ENCODE measurements at regions not wholly inside any gene's neighbourhood (a gene's known extent, or its start where the extent isn't known, plus 50 kb on each side); places are given as distances from the start of the nearest gene placed in this dataset.
"Not testable (repeated sequence)": the region's sequence is repeated elsewhere in the genome, so short reads cannot be mapped to it uniquely, and the experiment has no call there.

DNA sequence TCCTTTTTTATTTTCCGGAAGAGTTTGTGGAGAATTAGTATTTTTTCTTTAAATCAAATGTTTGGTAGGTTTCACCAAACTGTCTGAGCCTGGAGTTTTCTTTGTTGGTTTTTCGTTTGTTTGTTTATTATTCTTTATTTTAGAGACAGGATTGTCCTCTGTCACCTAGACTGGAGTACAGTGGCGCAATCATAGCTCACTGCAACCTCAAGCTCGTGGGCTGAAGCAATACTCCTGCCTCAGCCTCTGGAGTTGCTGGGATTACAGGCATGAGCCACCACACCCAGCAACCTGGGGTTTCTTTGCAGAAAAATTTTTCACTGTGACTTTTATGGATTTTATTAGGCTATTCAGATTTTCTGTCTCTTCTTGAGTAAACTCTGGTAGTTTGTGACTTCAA is 120.2 kb upstream of the LOC128125822 start:
- H3K36me3 Mint-ChIP-seq: peaks cover 1% of the 10 kb centered on the region
- peaks cover 0 to 2% (median 0%) of the 10 kb centered on the region in 3 donors for H3K4me1 Mint-ChIP-seq
- no peak overlapping the region for H3K27ac Mint-ChIP-seq
- H3K9me3 Mint-ChIP-seq: no peaks in the 10 kb centered on the region
- H3K27me3 Mint-ChIP-seq: no peaks in the 10 kb centered on the region
- H3K4me3 Mint-ChIP-seq: no peak overlapping the region

DNA sequence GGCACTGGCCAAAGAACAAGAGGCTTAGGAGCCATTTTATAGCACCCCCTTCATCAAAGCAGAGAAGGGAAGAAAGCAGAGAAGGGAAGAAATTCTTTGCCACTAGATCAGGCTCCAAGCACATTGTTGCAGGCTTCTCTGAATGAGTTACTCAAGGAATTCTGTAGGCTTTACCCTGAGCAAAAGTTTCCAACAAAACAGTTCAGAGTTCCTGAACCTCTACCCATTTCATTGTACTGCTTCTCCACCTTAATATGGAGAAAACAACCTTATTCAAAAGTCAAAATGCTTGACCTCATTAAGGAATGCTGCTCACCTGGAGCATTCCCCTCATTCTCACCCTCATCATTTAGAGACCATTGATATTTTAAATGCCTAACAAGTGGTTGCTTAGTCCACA is 115.5 kb upstream of the LOC128125822 start:
- no peak overlapping the region for H3K27ac Mint-ChIP-seq
- H3K27me3 Mint-ChIP-seq: peaks cover 2% of the 10 kb centered on the region
- no peaks in the 10 kb centered on the region for H3K4me1 Mint-ChIP-seq
- H3K9me3 Mint-ChIP-seq: no peaks in the 10 kb centered on the region
- H3K4me3 Mint-ChIP-seq: no peak overlapping the region
- no peaks in the 10 kb centered on the region for H3K36me3 Mint-ChIP-seq

DNA sequence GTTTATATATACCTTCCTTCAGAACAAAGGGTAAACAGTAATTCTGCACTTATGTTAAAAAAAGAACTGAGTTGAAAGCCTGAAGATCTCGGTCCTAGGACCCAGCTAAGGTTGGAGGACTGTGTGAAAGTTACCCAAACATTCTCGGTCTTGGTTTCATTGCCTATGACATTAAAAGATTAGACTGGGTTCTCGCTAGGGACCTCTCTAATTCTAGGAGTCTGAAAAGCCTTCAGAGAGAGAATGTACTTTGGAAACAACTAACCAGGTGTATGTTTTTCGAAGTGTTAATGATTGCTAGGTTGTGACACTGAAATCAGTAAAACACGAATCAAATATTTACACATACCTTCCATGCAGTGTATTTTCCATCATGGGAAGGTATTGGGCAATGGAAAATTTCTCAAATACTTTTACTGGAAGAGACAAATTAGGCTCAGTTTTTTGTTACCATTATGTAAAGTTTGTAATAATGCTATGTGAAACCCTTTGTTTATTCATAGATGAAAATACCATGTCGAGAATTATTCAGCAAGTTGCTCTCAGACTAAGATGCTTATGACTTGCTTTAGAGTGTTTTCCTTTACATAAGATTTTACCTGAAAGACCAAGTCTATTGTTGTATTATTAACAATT is 113.7 kb upstream of the LOC128125822 start:
- Mint-ChIP-seq H3K4me1 (no peaks in the 10 kb centered on the region), H3K4me3 (no peak overlapping the region), H3K9me3 (no peaks in the 10 kb centered on the region), H3K36me3 (no peaks in the 10 kb centered on the region), H3K27ac (no peak overlapping the region), H3K27me3 (peaks cover 2% of the 10 kb centered on the region)

DNA sequence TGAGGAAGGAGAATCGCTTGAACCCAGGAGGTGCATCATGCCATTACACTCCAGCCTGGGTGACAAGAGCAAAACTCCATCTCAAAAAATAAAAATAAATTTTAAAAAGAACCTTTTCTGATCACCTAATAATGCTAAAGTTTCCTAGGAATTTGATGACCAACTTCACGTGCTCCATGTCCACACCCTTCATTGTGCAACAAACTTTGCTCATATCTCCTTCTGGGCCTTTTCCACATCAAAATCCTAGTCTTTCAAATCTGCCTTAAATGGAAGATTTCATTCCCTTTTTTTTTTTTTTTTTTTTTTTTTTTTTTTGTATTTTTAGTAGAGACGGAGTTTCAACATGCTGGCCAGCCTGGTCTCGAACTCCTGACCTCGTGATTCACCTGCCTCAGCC is 112.5 kb upstream of the LOC128125822 start:
- peaks cover 2% of the 10 kb centered on the region for H3K27me3 Mint-ChIP-seq
- no peaks in the 10 kb centered on the region for H3K36me3 Mint-ChIP-seq
- no peaks in the 10 kb centered on the region for H3K4me1 Mint-ChIP-seq
- no peaks in the 10 kb centered on the region for H3K9me3 Mint-ChIP-seq
- H3K4me3 Mint-ChIP-seq: no peak overlapping the region
- no peak overlapping the region for H3K27ac Mint-ChIP-seq

DNA sequence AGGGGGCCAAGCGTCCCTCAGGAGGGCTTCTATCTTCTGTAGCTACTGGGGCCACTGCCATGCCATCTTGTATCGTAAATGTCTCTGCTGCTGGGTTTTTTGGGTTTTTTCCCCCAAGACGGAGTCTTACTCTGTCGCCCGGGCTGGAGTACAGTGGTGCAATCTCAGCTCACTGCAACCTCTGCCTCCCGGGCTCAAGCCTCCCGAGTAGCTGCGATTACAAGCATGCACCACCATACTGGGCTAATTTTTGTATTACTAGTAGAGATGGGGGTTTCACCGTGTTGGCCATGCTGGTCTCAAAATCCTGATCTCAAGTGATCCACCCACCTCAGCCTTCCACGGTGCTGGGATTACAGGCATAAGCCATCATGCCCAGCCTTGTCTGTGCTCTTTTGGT is 111.3 kb upstream of the LOC128125822 start:
- no peaks in the 10 kb centered on the region for H3K9me3 Mint-ChIP-seq
- H3K27ac Mint-ChIP-seq: no peak overlapping the region
- no peaks in the 10 kb centered on the region for H3K36me3 Mint-ChIP-seq
- H3K4me3 Mint-ChIP-seq: no peak overlapping the region
- H3K4me1 Mint-ChIP-seq: no peaks in the 10 kb centered on the region
- H3K27me3 Mint-ChIP-seq: peaks cover 2% of the 10 kb centered on the region

DNA sequence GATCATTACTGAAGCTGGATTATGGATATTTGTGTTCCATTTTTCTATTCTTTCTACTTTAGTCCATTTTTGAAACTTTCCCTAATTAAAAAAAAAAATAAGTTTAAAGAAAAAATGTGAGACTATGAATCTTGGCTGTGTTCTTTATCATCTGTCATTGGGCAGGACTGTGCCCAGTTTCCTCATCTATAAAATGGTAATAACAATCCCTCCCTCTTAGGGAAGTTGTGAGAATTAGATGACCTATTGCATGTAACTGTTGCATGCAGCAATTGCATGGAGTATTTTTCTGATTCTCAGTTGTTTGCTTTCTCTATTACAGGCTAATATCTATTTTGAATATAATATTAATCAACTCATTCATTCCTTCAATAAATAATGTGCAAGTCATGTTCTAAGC is 108.2 kb upstream of the LOC128125822 start:
- H3K27me3 Mint-ChIP-seq: peaks cover 2% of the 10 kb centered on the region
- H3K4me1 Mint-ChIP-seq: no peaks in the 10 kb centered on the region
- H3K4me3 Mint-ChIP-seq: no peak overlapping the region
- H3K36me3 Mint-ChIP-seq: no peaks in the 10 kb centered on the region
- H3K9me3 Mint-ChIP-seq: peaks cover 0 to 2% (median 0%) of the 10 kb centered on the region in 3 donors
- H3K27ac Mint-ChIP-seq: no peak overlapping the region

DNA sequence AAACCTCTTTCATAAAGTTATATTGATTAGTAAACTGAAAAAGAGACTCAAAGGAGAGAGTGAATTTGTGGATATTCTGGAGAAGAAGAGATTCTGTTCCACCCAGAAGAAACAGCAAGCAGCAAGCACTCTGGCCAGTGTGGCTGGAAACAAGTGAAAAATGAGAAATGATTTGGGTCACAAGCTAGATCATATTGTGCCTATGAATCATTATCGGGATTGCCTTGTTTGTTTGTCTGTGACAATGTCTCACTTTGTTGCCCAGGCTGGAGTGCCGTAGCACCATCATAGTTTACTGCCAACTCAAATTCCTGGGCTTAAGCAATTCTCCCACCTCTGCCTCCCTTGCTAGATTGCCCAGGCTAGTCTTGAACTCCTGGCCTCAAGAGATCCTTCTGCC is 106.5 kb upstream of the LOC128125822 start:
- no peaks in the 10 kb centered on the region for H3K4me1 Mint-ChIP-seq
- peaks cover 0 to 2% (median 0%) of the 10 kb centered on the region in 3 donors for H3K9me3 Mint-ChIP-seq

DNA sequence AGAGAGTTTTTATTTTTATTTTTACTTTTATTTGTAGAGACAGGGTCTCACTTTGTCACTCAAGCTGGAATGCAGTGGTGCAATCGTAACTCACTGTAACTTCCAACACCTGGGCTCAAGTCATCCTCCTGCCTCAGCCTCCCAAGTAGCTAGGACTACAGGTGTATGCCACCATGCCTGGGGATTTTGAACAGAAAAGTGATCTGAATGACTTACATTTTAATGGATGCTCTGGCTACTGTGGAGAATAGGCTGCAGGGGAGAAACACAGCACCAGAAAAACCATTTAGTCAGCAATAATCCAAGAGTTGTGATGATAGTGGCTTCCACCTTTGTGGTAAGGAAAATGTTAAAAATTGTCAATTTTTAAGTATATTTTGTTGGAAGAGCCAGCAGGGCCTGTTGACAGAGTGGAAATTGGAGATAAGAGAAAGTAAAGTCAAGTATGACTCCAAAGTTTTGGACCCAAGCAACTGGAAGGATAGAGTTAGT is 106.0 kb upstream of the LOC128125822 start:
- Mint-ChIP-seq H3K4me3 (no peak overlapping the region), H3K27ac (peak overlapping the region in 1 of 3 donors; percentile 46), H3K9me3 (peaks cover 0 to 2% (median 0%) of the 10 kb centered on the region in 3 donors), H3K4me1 (no peaks in the 10 kb centered on the region), H3K36me3 (no peaks in the 10 kb centered on the region), H3K27me3 (peaks cover under 1% of the 10 kb centered on the region)

More for the DNA sequence above, 106.5 kb upstream of the LOC128125822 start:
- Mint-ChIP-seq H3K4me3 (no peak overlapping the region), H3K27ac (no peak overlapping the region), H3K27me3 (peaks cover 2% of the 10 kb centered on the region), H3K36me3 (no peaks in the 10 kb centered on the region)

DNA sequence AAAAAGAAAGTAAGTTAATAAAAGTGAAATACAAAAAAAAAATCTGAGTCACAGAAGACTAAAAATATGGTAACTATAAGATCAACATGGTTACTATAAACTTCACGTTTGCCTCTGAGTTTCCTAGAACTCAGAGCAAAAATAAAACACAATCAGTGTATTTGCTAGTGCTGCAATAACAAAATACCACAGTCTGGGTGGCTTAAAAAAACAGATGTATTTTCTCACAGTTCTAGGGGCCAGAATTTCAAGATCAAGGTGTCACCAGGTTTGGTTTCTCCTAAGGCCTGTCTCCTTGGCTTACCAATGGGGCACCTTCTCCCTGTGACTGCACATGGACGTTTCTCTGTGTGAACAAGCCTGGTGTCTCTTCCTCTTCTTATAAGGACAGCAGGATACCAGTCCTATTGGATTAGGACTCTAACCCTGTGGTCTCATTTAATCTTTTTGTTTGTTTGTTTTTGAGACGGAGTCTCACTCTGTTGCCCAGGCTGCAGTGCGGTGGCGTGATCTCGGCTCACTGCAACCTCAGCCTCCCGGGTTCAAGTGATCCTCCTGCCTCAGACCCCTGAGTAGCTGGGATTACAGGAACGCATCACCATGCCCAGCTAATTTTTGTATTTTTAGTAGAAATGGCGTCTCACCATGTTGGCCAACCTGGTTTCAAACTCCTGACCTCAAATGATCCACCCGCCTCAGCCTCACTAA is 104.9 kb upstream of the LOC128125822 start:
- H3K36me3 Mint-ChIP-seq: no peaks in the 10 kb centered on the region
- no peak overlapping the region for H3K27ac Mint-ChIP-seq
- peaks cover 0 to 6% (median 2%) of the 10 kb centered on the region in 3 donors for H3K9me3 Mint-ChIP-seq
- H3K4me3 Mint-ChIP-seq: no peak overlapping the region
- H3K27me3 Mint-ChIP-seq: no peaks in the 10 kb centered on the region
- no peaks in the 10 kb centered on the region for H3K4me1 Mint-ChIP-seq

DNA sequence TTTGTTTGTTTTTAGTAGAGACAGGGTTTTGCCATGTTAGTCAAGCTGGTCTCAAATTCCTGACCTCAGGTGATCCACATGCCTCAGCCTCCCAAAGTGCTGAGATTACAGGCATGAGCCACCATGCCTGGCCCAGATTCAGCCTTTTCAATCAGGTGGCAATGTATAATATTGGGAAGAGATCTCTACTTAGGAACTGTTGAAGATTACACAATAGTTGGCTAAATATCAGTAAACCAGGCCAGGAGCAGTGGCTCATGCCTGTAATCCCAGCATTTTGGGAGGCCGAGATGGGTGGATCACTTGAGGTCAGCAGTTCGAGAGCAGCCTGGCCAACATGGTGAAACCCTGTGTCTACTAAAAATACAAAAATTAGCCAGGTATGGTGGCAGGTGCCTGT is 101.1 kb upstream of the LOC128125822 start:
- not testable (repeated sequence) for H3K27me3 Mint-ChIP-seq, H3K36me3 Mint-ChIP-seq, H3K4me3 Mint-ChIP-seq, H3K4me1 Mint-ChIP-seq, H3K9me3 Mint-ChIP-seq
- H3K27ac Mint-ChIP-seq: peak overlapping the region in 1 of 3 donors; percentile 63

DNA sequence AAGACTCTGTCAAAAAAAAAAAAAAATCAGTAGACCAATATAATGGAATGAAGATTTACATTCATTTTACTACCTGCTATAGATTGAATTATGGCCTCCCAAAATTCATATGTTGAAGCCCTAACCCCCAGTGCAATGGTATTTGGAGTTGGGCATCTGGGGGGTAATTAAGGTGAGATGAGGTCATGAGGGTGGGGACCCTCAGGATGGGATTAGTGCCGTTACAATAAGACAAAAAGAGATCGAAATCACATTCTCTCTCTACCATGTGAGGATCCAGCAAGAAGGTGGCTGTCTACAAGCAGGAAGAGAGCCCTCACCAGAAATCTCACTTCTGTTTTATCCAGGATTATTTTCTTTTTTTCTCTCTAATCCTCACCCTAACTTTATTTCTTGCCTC is 100.6 kb upstream of the LOC128125822 start:
- no peak overlapping the region for H3K4me3 Mint-ChIP-seq

DNA sequence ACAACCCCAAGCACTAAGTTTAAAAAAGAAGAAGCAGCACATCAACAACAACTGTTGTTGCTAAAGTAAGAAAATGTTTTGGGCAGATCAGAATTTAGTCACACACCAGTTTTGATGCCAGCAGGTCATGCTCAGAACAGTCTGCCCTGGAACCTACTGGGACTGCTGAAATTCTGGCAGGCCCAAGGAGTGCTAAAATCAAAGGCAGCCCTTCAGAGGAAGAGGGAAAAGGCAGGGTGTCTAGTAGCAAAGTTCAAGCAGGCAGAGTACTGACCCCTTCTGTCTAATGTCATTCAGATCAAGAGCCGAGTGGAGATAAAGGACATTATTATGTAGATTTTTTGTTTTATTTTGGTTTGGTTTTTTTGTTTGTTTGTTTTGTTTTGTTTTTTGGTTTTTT is 96.6 kb upstream of the LOC128125822 start:
- Mint-ChIP-seq H3K27ac (no peak overlapping the region), H3K9me3 (peaks cover 0 to 6% (median 0%) of the 10 kb centered on the region in 3 donors), H3K4me3 (no peak overlapping the region), H3K4me1 (peaks cover 0 to 2% (median 0%) of the 10 kb centered on the region in 3 donors), H3K36me3 (no peaks in the 10 kb centered on the region), H3K27me3 (no peaks in the 10 kb centered on the region)

More for the DNA sequence above, 100.6 kb upstream of the LOC128125822 start:
- Mint-ChIP-seq H3K27me3 (no peaks in the 10 kb centered on the region), H3K36me3 (no peaks in the 10 kb centered on the region), H3K27ac (no peak overlapping the region), H3K4me1 (no peaks in the 10 kb centered on the region), H3K9me3 (peaks cover 0 to 6% (median 0%) of the 10 kb centered on the region in 3 donors)

DNA sequence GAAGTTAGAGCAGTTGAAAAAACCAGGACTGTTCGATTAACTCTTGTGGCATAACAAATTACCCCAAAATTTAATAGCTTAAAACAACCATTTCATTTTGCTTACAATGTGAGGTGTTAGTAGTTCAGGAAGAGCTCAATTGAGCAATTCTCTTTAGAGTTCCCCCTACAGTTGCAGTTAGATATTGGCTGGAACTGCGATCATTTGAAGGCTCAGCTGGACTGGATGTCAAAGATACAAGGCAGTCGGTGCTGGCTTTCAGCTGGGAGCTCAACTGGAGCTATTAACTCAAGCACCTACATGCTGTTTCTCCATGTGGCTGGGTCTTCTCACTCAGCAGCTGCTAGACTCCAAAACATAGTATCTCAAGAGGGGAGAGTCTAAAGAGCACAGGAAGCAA is 96.0 kb upstream of the LOC128125822 start:
- no peaks in the 10 kb centered on the region for H3K27me3 Mint-ChIP-seq
- H3K4me1 Mint-ChIP-seq: peaks cover 0 to 2% (median 0%) of the 10 kb centered on the region in 3 donors
- H3K36me3 Mint-ChIP-seq: no peaks in the 10 kb centered on the region
- H3K9me3 Mint-ChIP-seq: peaks cover 0 to 6% (median 0%) of the 10 kb centered on the region in 3 donors
- H3K4me3 Mint-ChIP-seq: no peak overlapping the region
- H3K27ac Mint-ChIP-seq: no peak overlapping the region

DNA sequence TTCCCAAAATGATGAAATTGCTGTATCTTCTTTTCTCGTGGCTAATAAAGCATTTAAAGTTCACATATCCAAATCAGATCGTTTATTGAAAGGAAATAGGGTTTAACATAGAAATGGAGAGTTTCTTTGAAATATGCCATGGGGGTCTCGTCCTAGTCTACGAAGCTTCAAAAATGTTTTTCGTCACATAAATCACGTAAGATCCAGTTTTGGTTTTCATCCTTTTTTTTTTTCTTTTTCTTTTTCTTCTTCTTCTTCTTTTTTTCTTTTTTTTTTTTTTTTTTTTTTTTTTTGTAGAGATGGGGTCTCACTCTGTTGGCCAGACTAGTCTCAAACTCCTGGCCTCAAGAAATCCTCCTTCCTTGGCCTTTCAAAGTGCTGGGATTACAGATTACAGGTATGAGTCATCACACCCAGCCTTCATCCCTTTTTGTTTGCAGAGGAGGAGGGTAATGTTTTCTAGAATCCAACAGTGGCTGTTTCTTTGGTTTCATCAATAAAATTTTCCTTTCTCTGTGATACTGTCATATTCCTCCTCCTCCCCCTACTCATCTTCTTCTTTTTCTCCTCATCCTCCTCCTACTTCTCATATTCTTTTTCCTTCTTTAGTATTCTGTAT is 94.7 kb upstream of the LOC128125822 start:
- Mint-ChIP-seq H3K36me3 (no peaks in the 10 kb centered on the region), H3K9me3 (no peaks in the 10 kb centered on the region), H3K4me1 (peaks cover 0 to 2% (median 0%) of the 10 kb centered on the region in 3 donors), H3K27ac (no peak overlapping the region), H3K27me3 (no peaks in the 10 kb centered on the region), H3K4me3 (no peak overlapping the region)

DNA sequence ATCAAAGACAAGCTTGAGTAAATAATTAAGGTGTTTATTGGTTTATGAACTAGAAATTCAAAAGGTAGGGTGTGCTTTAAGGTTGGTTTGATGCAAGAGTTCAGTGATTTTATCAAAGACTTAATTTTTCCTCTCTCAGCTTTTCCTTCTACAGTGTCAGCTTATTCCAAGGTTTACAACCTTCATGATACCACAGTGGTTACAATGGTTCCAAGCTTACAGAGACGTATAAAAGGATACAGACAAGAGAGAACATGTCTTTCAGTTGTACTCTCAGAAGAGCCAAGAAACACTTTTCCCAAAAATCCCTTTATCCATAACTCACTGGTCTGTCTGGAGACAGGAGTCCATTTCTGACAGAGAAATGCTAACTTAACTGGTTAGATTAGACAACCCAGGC is 93.5 kb upstream of the LOC128125822 start:
- H3K9me3 Mint-ChIP-seq: no peaks in the 10 kb centered on the region
- H3K27ac Mint-ChIP-seq: no peak overlapping the region
- peaks cover 0 to 2% (median 0%) of the 10 kb centered on the region in 3 donors for H3K4me1 Mint-ChIP-seq
- no peaks in the 10 kb centered on the region for H3K36me3 Mint-ChIP-seq
- H3K4me3 Mint-ChIP-seq: no peak overlapping the region
- peaks cover 5% of the 10 kb centered on the region for H3K27me3 Mint-ChIP-seq

Measured in IgD-negative memory B cell (primary cell).